BJ (cell line): ENCODE measurements at regions not wholly inside any gene's neighbourhood (a gene's known extent, or its start where the extent isn't known, plus 50 kb on each side); places are given as distances from the start of the nearest gene placed in this dataset.

ENCODE experiments used
- CTCF ChIA-PET: fragments of 350-600 bp; formaldehyde crosslinking; extraction: SDS; loops from one replicate; lab custom pipeline; 2021; ENCODE audit warnings: antibody characterized with exemption, inconsistent platforms; lab: Yijun Ruan, JAX
- POLR2A ChIA-PET: fragments of 300-600 bp; sonication (Branson Sonifier 250); formaldehyde crosslinking; extraction: SDS; loops from one replicate; lab custom pipeline; 2021; ENCODE audit warnings: antibody characterized with exemption; lab: Charles Lee
- DNase-seq: peaks from one replicate; pipeline ENCODE4 v3.0.0-alpha.2; 2011; ENCODE audit warnings: low read depth
- H3K27me3 ChIP-seq: 2 replicates; pipeline ENCODE4 v1.6.0; 2011; ENCODE audit warnings: low read length; ENCODE audit not compliant: control insufficient read depth, insufficient read depth
- H3K36me3 ChIP-seq: 2 replicates; pipeline ENCODE4 v1.5.1; 2011; ENCODE audit warnings: low read length; ENCODE audit not compliant: control insufficient read depth, insufficient read depth
- H3K4me3 ChIP-seq: 2 replicates; pipeline ENCODE4 v1.5.1; 2011; ENCODE audit warnings: low read depth, mild to moderate bottlenecking, control low read depth, low read length
- TF ChIP-seq, protein P1 (sequence below): IDR thresholded peaks from 2 replicates; pipeline ENCODE4 v1.5.1; 2011; ENCODE audit warnings: low read depth, mild to moderate bottlenecking, control low read depth, inconsistent platforms, low read length, moderate library complexity; ENCODE audit not compliant: insufficient read depth

DNA sequence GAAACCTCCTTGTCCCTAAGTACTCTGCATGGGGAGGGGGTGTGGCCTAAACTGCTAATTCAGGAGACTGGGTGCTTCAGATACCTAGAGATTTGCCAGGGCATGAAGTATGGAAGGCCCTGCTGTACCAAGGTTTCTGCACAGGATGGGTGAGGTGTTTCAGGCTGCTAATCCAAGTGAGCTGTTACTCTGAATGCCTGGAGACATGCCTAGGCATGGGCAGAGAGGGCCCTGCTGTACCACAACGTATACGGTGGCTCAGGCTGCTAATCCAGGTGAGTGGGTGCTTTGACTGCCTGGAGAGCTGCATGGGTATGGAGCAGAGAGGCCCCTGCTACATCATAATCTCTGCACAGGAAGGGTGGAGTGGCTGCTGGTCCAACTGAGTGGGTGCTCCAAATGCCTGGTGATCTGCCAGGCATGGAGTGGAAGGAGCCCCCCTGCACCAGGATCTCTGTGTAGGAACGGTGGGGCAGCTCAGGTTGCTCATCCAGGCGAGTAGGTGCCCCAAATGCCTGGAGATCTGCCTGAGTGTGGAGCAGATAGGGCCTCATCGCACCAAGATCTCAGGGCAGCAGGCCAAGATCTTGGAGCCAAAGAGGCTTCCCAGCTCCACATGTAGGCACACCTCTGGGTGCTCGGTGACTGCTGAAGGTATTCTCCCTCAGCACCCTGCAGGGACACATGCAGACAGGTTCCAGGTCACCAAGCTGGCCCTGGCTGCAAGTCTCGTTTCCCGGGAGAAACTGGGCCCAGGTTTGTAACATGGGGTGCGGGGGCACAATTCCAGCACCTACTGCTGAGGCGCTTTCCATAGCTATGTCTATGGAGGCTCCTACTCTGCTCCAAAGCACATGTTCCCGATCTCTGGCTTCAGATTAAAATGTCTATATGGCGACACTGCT lies 252.5 kb upstream of the PLXNA2 start:
- ChIA-PET POLR2A (no interaction called here), CTCF (interaction anchor here (1.4 to 3.0 kb wide), 2 partner anchors 13 to 16 kb away, joined by 3 to 6 read pairs; no protein-coding TSS in a partner anchor)
- no peaks in the 10 kb centered on the region for H3K36me3 ChIP-seq
- no peak overlapping the region for H3K4me3 ChIP-seq
- no peaks in the 10 kb centered on the region for H3K27me3 ChIP-seq
- TF ChIP-seq, protein P1, sequence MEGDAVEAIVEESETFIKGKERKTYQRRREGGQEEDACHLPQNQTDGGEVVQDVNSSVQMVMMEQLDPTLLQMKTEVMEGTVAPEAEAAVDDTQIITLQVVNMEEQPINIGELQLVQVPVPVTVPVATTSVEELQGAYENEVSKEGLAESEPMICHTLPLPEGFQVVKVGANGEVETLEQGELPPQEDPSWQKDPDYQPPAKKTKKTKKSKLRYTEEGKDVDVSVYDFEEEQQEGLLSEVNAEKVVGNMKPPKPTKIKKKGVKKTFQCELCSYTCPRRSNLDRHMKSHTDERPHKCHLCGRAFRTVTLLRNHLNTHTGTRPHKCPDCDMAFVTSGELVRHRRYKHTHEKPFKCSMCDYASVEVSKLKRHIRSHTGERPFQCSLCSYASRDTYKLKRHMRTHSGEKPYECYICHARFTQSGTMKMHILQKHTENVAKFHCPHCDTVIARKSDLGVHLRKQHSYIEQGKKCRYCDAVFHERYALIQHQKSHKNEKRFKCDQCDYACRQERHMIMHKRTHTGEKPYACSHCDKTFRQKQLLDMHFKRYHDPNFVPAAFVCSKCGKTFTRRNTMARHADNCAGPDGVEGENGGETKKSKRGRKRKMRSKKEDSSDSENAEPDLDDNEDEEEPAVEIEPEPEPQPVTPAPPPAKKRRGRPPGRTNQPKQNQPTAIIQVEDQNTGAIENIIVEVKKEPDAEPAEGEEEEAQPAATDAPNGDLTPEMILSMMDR, result no peak
- no peak for DNase-seq

DNA sequence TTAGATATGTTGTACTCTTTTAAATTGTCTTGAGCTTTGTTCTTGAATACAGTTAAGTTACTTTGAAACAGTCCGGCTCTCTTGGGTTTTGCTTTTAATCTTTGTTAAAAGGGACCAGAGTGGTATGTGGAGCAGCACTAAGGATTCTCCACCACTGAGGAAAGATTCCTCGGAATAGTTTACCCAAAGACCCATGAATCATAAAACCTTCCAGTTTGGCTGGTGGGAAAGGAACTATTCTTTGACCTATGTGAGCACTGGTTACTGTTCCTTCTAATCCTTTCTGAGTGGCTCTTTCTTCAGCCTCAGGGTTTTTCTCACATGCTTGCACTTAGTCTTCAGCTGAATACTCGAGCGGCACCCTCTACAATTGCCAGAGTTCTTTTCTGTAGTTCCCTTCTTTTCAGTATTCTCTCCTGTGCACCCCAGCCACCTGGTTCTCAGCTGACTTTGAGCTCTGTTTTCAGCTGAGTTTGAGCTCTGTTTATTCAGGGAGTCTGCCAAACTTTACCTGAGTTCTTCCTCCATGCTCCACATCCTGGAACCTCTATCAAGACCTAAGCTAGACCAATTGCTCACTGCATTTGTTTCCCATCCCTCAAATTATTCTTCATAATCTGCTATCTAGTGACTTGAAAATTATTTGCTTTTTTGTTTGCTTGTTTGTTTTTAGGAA lies 253.8 kb upstream of the PLXNA2 start:
- TF ChIP-seq, protein P1, result no peak
- H3K27me3 ChIP-seq, result no peaks in the 10 kb centered on the region
- CTCF ChIA-PET, result interaction anchor here (3.0 kb wide), 1 partner anchor 18 kb away, joined by 6 read pairs; no protein-coding TSS in a partner anchor
- H3K4me3 ChIP-seq, result no peak overlapping the region
- POLR2A ChIA-PET, result no interaction called here
- DNase-seq, result no peak
- H3K36me3 ChIP-seq, result no peaks in the 10 kb centered on the region

DNA sequence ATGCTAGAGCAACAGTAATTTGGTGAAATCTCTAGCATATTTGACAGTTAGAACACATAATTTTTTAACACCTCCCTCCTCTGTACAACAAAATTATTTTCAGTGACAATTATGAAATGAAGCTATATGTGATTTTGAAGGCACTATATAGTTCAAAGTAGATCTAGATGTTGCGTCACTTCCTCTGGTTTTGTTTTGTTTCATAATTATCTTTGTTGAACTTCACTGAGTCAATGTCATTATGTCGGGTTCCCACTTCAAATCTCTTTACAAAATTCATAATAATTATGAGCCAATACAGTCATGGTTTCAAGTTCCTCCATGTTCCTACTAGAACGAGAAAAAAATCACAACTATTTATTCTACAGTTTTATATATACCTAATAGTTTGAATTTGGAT lies 254.8 kb upstream of the PLXNA2 start:
- Histone ChIP-seq H3K36me3 (no peaks in the 10 kb centered on the region), H3K4me3 (no peak overlapping the region), H3K27me3 (no peaks in the 10 kb centered on the region)
- TF ChIP-seq, protein P1, result no peak
- ChIA-PET POLR2A (no interaction called here), CTCF (no interaction called here)
- DNase-seq, result no peak

DNA sequence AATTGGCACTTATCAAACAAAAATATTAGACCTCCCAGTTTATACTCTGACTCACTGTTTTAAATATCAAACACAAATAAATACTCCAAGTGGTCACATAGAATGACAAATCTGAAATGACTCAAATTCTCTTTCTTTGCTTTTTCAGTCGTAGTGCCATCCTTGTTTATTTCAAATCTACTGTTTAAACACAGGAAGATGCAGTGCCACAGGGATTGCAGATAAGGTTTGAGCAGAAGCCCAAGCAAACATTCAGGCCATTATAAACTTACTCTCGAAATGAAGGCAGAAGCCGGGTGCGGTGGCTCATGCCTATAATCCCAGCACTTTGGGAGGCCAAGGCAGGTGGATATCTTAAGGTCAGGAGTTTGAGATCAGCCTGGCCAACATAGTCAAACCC lies 255.4 kb upstream of the PLXNA2 start:
- TF ChIP-seq, protein P1, result no peak
- POLR2A ChIA-PET, result no interaction called here
- Histone ChIP-seq H3K27me3 (no peaks in the 10 kb centered on the region), H3K4me3 (no peak overlapping the region), H3K36me3 (no peaks in the 10 kb centered on the region)
- no peak for DNase-seq
- CTCF ChIA-PET, result interaction anchor here (1.0 kb wide), 1 partner anchor 74 kb away, joined by 3 read pairs; no protein-coding TSS in a partner anchor

DNA sequence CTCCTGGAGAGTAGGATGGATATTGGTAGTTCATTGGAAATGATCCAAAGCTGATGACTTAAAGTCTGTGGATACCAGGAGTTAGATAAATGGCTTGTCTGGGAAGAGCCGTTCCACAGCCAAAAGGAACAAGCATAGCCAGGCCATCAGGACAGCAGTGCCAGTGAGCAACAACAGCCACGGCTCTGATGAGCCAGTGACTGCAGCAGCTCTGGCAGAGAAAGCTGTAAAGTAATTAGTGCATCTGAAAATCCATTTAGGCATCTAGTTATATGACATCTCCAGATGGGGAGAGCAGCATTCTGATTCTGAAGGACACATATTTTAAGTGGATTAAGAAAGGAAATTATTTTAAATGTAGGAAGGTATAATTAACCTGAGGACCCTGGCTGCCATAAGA lies 256.2 kb upstream of the PLXNA2 start:
- Histone ChIP-seq H3K36me3 (no peaks in the 10 kb centered on the region), H3K27me3 (no peaks in the 10 kb centered on the region), H3K4me3 (no peak overlapping the region)
- POLR2A ChIA-PET, result no interaction called here
- DNase-seq, result no peak
- TF ChIP-seq, protein P1, result no peak
- CTCF ChIA-PET, result interaction anchor here (0.6 to 1.0 kb wide), 2 partner anchors 59 to 74 kb away, joined by 3 read pairs; no protein-coding TSS in a partner anchor
